ENCODE measurements at regions not wholly inside any gene's neighbourhood (a gene's known extent, or its start where the extent isn't known, plus 50 kb on each side); places are given as distances from the start of the nearest gene placed in this dataset.

- DNase-seq (ENCODE audit: low spot score, unreplicated experiment): no peak
- Mint-ChIP-seq H3K27ac (peak overlapping the region; percentile 54), H3K4me3 (ENCODE audit: low read depth) (no peak overlapping the region), H3K4me1 (ENCODE audit: low read depth) (peaks cover 2% of the 10 kb centered on the region), H3K27me3 (no peaks in the 10 kb centered on the region), H3K9me3 (ENCODE audit: low read depth) (peaks cover 11% of the 10 kb centered on the region), H3K36me3 (ENCODE audit: insufficient read depth) (peaks cover 23% of the 10 kb centered on the region)
- no peak for TF ChIP-seq CTCF (IDR thresholded peaks at IDR 0.05; ENCODE audit: unreplicated experiment)
Measured at GRCh38 chrX:16488959-16489358, 161.0 kb upstream of the S100G start.

- no peak overlapping the region for H3K4me3 Mint-ChIP-seq (ENCODE audit: low read depth)
- H3K9me3 Mint-ChIP-seq (ENCODE audit: low read depth): peaks cover 10% of the 10 kb centered on the region
- H3K27me3 Mint-ChIP-seq: no peaks in the 10 kb centered on the region
- peaks cover 23% of the 10 kb centered on the region for H3K36me3 Mint-ChIP-seq (ENCODE audit: insufficient read depth)
- peaks cover 2% of the 10 kb centered on the region for H3K4me1 Mint-ChIP-seq (ENCODE audit: low read depth)
- no peak for TF ChIP-seq CTCF (IDR thresholded peaks at IDR 0.05; ENCODE audit: unreplicated experiment)
- H3K27ac Mint-ChIP-seq: peak overlapping the region; percentile 7
- DNase-seq (ENCODE audit: low spot score, unreplicated experiment): no peak
Measured at GRCh38 chrX:16491461-16491860, 158.5 kb upstream of the S100G start.

GRCh38 chrX:16496175-16496574 lies 153.8 kb upstream of the S100G start:
- no peak for TF ChIP-seq CTCF (IDR thresholded peaks at IDR 0.05; ENCODE audit: unreplicated experiment)
- Mint-ChIP-seq H3K27ac (no peak overlapping the region), H3K27me3 (no peaks in the 10 kb centered on the region), H3K36me3 (ENCODE audit: insufficient read depth) (peaks cover 21% of the 10 kb centered on the region), H3K4me3 (ENCODE audit: low read depth) (no peak overlapping the region), H3K9me3 (ENCODE audit: low read depth) (peaks cover 17% of the 10 kb centered on the region), H3K4me1 (ENCODE audit: low read depth) (peaks cover 2% of the 10 kb centered on the region)
- DNase-seq (ENCODE audit: low spot score, unreplicated experiment): no peak

- TF ChIP-seq CTCF (IDR thresholded peaks at IDR 0.05; ENCODE audit: unreplicated experiment): no peak
- peaks cover 17% of the 10 kb centered on the region for H3K36me3 Mint-ChIP-seq (ENCODE audit: insufficient read depth)
- H3K4me1 Mint-ChIP-seq (ENCODE audit: low read depth): peaks cover 40% of the 10 kb centered on the region
- H3K4me3 Mint-ChIP-seq (ENCODE audit: low read depth): peak overlapping the region; percentile 80
- no peaks in the 10 kb centered on the region for H3K27me3 Mint-ChIP-seq
- peak overlapping the region; percentile 98 for H3K27ac Mint-ChIP-seq
- peak; percentile 12 for DNase-seq (ENCODE audit: low spot score, unreplicated experiment)
- peaks cover 6% of the 10 kb centered on the region for H3K9me3 Mint-ChIP-seq (ENCODE audit: low read depth)
Measured at GRCh38 chrX:16511796-16512776, 137.9 kb upstream of the S100G start.

- peaks cover 16% of the 10 kb centered on the region for H3K36me3 Mint-ChIP-seq (ENCODE audit: insufficient read depth)
- H3K9me3 Mint-ChIP-seq (ENCODE audit: low read depth): peaks cover 19% of the 10 kb centered on the region
Measured at GRCh38 chrX:16516232-16516876, 133.6 kb upstream of the S100G start.

More at GRCh38 chrX:16516232-16516876, 133.6 kb upstream of the S100G start:
- Mint-ChIP-seq H3K4me1 (ENCODE audit: low read depth) (peaks cover 27% of the 10 kb centered on the region), H3K4me3 (ENCODE audit: low read depth) (no peak overlapping the region), H3K27ac (no peak overlapping the region), H3K27me3 (no peaks in the 10 kb centered on the region)
- no peak for DNase-seq (ENCODE audit: low spot score, unreplicated experiment)
- TF ChIP-seq CTCF (IDR thresholded peaks at IDR 0.05; ENCODE audit: unreplicated experiment): no peak

Data from progenitor cell of endocrine pancreas (in vitro differentiated cells).